HepG2 (cell line): ENCODE measurements at regions not wholly inside any gene's neighbourhood (a gene's known extent, or its start where the extent isn't known, plus 50 kb on each side); places are given as distances from the start of the nearest gene placed in this dataset.

ENCODE experiments used
- CREM ChIP-seq, 2 experiments: sonication (generic) in 1 of 2; formaldehyde crosslinking in 1 of 2; IDR thresholded peaks; 2 replicates each; pipeline versions ENCODE4 v1.4.0 to v1.6.1; 2016 to 2020; ENCODE audit warnings: antibody characterized with exemption in 1 of 2, mild to moderate bottlenecking in 1 of 2, missing genetic modification reagents in 1 of 2
- DPF2 ChIP-seq: sonication (generic); formaldehyde crosslinking; IDR thresholded peaks from 2 replicates; pipeline ENCODE4 v1.4.0; 2020; ENCODE audit warnings: mild to moderate bottlenecking, low read depth, missing genetic modification reagents, borderline replicate concordance
- KDM4B ChIP-seq: sonication (generic); formaldehyde crosslinking; IDR thresholded peaks from 2 replicates; pipeline ENCODE4 v1.4.0; 2020; ENCODE audit warnings: missing genetic modification reagents
- NFYB ChIP-seq: sonication (generic); formaldehyde crosslinking; IDR thresholded peaks from 2 replicates; pipeline ENCODE4 v1.4.0; 2020; ENCODE audit warnings: missing genetic modification reagents
- SOX6 ChIP-seq, 2 experiments: fragments of 450-650 bp in 1 of 2; sonication (generic) in 1 of 2; formaldehyde crosslinking in 1 of 2; IDR thresholded peaks; 2 replicates each; pipeline versions ENCODE4 v1.4.0 to v1.6.1; 2017 to 2020; ENCODE audit warnings: antibody characterized with exemption in 1 of 2, mild to moderate bottlenecking in 1 of 2, missing genetic modification reagents in 1 of 2
- THAP9 ChIP-seq: sonication (generic); formaldehyde crosslinking; IDR thresholded peaks from 2 replicates; pipeline ENCODE4; 2020; ENCODE audit warnings: missing genetic modification reagents, mild to moderate bottlenecking, borderline replicate concordance
- TRAFD1 ChIP-seq: sonication (generic); formaldehyde crosslinking; IDR thresholded peaks from 2 replicates; pipeline ENCODE4 v1.5.1; 2020; ENCODE audit warnings: missing genetic modification reagents, mild to moderate bottlenecking, borderline replicate concordance
- ZBTB42 ChIP-seq: sonication (generic); formaldehyde crosslinking; IDR thresholded peaks from 2 replicates; pipeline ENCODE4 v1.5.0; 2020; ENCODE audit warnings: mild to moderate bottlenecking, missing genetic modification reagents
- ZNF121 ChIP-seq: sonication (generic); formaldehyde crosslinking; IDR thresholded peaks from 2 replicates; pipeline ENCODE4 v1.5.0; 2020; ENCODE audit warnings: mild to moderate bottlenecking, missing genetic modification reagents
- ZNF296 ChIP-seq: sonication (generic); formaldehyde crosslinking; conservative IDR thresholded peaks from 2 replicates; pipeline ENCODE4 v1.5.0; 2020; ENCODE audit warnings: mild to moderate bottlenecking, missing genetic modification reagents
- ZNF329 ChIP-seq: sonication (generic); formaldehyde crosslinking; IDR thresholded peaks from 2 replicates; pipeline ENCODE4 v1.9.0; 2021; ENCODE audit warnings: low read depth, mild to moderate bottlenecking, missing genetic modification reagents
- ZNF34 ChIP-seq: sonication (generic); formaldehyde crosslinking; IDR thresholded peaks from 2 replicates; pipeline ENCODE4 v1.4.0; 2020; ENCODE audit warnings: mild to moderate bottlenecking, missing genetic modification reagents, borderline replicate concordance
- ZNF549 ChIP-seq: sonication (generic); formaldehyde crosslinking; IDR thresholded peaks from 2 replicates; pipeline ENCODE4 v1.5.0; 2020; ENCODE audit warnings: missing genetic modification reagents
- ZNF619 ChIP-seq: sonication (generic); formaldehyde crosslinking; IDR thresholded peaks from 2 replicates; pipeline ENCODE4 v1.4.0; 2020; ENCODE audit warnings: mild to moderate bottlenecking, missing genetic modification reagents
- ZNF646 ChIP-seq: sonication (generic); formaldehyde crosslinking; IDR thresholded peaks from 2 replicates; pipeline ENCODE4 v1.9.0; 2021; ENCODE audit warnings: mild to moderate bottlenecking, missing genetic modification reagents
- ZNF784 ChIP-seq: sonication (generic); formaldehyde crosslinking; IDR thresholded peaks from 2 replicates; pipeline ENCODE4 v1.5.1; 2020; ENCODE audit warnings: missing genetic modification reagents, mild to moderate bottlenecking, borderline replicate concordance

- TF ChIP-seq THAP9 (CRISPR knock-in tag) (no peak; the same call in 1 of the 2 replicates), ZNF784 (CRISPR knock-in tag) (no peak), ZBTB42 (CRISPR knock-in tag) (no peak), SOX6 (IDR thresholded peaks at IDR 0.05) (no peak), SOX6 (CRISPR knock-in tag; IDR thresholded peaks at IDR 0.05) (no peak), TRAFD1 (CRISPR knock-in tag) (no peak), KDM4B (CRISPR knock-in tag) (no peak), ZNF34 (CRISPR knock-in tag) (no peak), ZNF549 (CRISPR knock-in tag) (no peak), CREM (IDR thresholded peaks at IDR 0.05) (no peak), CREM (CRISPR knock-in tag; IDR thresholded peaks at IDR 0.05) (no peak), ZNF121 (CRISPR knock-in tag) (no peak), DPF2 (CRISPR knock-in tag) (no peak), NFYB (no peak), ZNF646 (CRISPR knock-in tag) (0 out of 2 replicates have a peak, but pooled peaks have one; percentile 11), ZNF296 (no peak), ZNF329 (CRISPR knock-in tag) (0 out of 2 replicates have a peak, but pooled peaks have one; percentile 42), ZNF619 (no peak)
Measured at GRCh38 chr20:25865715-25866656, 169.3 kb upstream of the ZNF337 start (continued).
